ENCODE measurements at regions not wholly inside any gene's neighbourhood (a gene's known extent, or its start where the extent isn't known, plus 50 kb on each side); places are given as distances from the start of the nearest gene placed in this dataset.
"Not testable (repeated sequence)": the region's sequence is repeated elsewhere in the genome, so short reads cannot be mapped to it uniquely, and the experiment has no call there.

DNA sequence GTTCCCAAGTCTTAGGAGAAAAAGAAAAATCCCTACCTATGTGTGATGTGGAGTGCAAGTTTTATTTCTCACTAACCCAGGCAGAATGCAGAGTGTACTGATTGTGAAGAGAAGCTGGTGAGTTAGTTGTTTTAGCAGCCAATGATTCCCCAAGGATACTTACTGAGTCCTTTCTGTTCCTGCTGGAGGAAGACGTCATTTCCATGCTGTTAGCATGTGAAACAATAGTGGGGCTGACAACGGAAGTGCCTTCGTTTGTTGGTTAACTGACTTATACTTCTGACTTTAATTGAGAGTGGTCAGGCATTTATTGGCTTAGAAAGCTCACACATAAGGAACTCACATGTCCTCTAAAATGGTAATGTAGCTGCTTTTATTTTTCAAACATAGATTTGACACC is 180.6 kb downstream of the MC4R start:
- Histone ChIP-seq H3K27me3 (no peaks in the 10 kb centered on the region), H3K4me1 (no peaks in the 10 kb centered on the region), H3K36me3 (no peaks in the 10 kb centered on the region), H3K27ac (no peak overlapping the region), H3K9me3 (no peaks in the 10 kb centered on the region), H3K4me3 (no peak overlapping the region)
- DNase-seq (ENCODE audit: low spot score in 2 of 2) = no peak
- WGBS = 52% methylated on average over 3 of the region's 3 CpGs
- TF ChIP-seq POLR2A (IDR thresholded peaks at IDR 0.05) = no peak
- TF ChIP-seq CTCF (IDR thresholded peaks at IDR 0.05) = no peak
- TF ChIP-seq POLR2AphosphoS5 (IDR thresholded peaks at IDR 0.05) = no peak
- no peak for TF ChIP-seq EP300 (IDR thresholded peaks at IDR 0.05)

GRCh38 chr18:60189856-60190255 is 182.7 kb downstream of the MC4R start:
- H3K27me3 ChIP-seq = no peaks in the 10 kb centered on the region
- H3K4me1 ChIP-seq = no peaks in the 10 kb centered on the region
- H3K36me3 ChIP-seq = no peaks in the 10 kb centered on the region
- WGBS = 57% methylated on average over 2 of the region's 2 CpGs
- DNase-seq (ENCODE audit: low spot score in 2 of 2) = no peak
- H3K4me3 ChIP-seq = no peak overlapping the region
- TF ChIP-seq POLR2A (IDR thresholded peaks at IDR 0.05) (no peak), EP300 (IDR thresholded peaks at IDR 0.05) (no peak), CTCF (IDR thresholded peaks at IDR 0.05) (no peak), POLR2AphosphoS5 (IDR thresholded peaks at IDR 0.05) (no peak)
- H3K27ac ChIP-seq = no peak overlapping the region
- no peaks in the 10 kb centered on the region for H3K9me3 ChIP-seq

DNA sequence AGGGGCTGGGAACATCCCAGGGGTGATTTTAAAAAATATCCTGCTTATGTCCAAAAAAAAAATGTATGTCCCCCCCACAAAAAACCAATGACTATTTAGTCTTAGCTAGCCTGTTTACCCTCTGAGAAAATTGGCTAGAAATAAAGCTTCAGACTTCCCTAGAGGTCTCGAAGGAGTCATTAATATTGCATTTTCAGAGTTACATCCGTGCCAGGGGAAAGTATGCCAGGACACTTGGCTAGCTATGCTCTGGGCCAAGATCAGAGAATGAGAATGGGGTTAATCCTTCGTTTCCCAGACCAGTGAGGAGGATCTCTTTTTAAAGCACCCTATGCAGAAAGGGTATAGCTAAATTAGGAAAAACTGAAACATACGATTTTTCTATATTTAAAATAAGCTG is 183.6 kb downstream of the MC4R start:
- DNase-seq (ENCODE audit: low spot score in 2 of 2) = no peak

DNA sequence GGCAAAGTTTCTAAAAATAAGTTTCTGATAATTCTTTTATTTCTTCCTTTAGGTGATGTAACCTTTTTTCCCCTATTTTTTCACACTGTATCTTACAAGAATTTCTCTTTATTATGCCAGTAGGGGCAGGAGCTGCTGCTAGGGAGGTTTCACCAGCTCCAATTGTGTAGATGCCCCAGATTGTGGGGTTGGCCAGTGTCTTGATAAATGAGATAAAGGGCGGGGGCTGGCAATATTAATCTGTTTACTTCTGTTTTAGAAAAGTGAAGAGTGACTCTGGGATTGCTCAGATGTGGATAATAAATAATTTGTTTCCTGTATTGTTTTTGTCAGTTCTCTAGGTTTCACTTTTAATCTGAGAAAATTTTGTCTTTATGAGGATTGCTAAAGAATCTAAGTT is 190.4 kb downstream of the MC4R start:
- no peaks in the 10 kb centered on the region for H3K36me3 ChIP-seq
- TF ChIP-seq POLR2A (IDR thresholded peaks at IDR 0.05) (no peak), POLR2AphosphoS5 (IDR thresholded peaks at IDR 0.05) (no peak), CTCF (IDR thresholded peaks at IDR 0.05) (no peak), EP300 (IDR thresholded peaks at IDR 0.05) (no peak)
- WGBS = 66% methylated on average over 1 of the region's 1 CpG
- H3K4me3 ChIP-seq = no peak overlapping the region
- H3K9me3 ChIP-seq = no peaks in the 10 kb centered on the region
- no peak for DNase-seq (ENCODE audit: low spot score in 2 of 2)
- no peaks in the 10 kb centered on the region for H3K27me3 ChIP-seq
- H3K4me1 ChIP-seq = no peaks in the 10 kb centered on the region
- no peak overlapping the region for H3K27ac ChIP-seq

More for the DNA sequence above, 183.6 kb downstream of the MC4R start:
- no peak overlapping the region for H3K4me3 ChIP-seq
- WGBS = 21% methylated on average over 4 of the region's 4 CpGs
- no peaks in the 10 kb centered on the region for H3K36me3 ChIP-seq
- no peaks in the 10 kb centered on the region for H3K4me1 ChIP-seq
- TF ChIP-seq CTCF (IDR thresholded peaks at IDR 0.05) (no peak), POLR2A (IDR thresholded peaks at IDR 0.05) (no peak), EP300 (IDR thresholded peaks at IDR 0.05) (no peak), POLR2AphosphoS5 (IDR thresholded peaks at IDR 0.05) (no peak)
- no peaks in the 10 kb centered on the region for H3K27me3 ChIP-seq
- H3K27ac ChIP-seq = no peak overlapping the region
- H3K9me3 ChIP-seq = no peaks in the 10 kb centered on the region

DNA sequence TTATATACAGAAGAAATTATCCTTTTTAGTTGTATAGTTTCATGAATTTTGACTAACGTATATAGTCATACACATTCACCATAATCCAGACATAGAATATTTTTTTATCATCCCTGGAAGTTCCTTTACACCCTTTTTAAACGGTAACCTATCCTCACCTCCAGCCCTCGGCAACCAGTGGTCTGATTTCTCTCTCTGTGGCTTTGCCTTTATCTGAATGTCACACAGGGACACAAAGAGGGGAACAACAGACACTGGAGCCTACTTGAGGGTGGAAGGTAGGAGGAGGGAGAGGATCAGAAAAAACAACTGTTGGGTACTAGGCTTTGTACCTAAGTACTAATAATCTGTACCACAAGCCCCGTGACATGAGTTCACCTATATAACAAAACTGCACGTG is 191.9 kb downstream of the MC4R start:
- Histone ChIP-seq H3K4me3 (no peak overlapping the region), H3K27me3 (no peaks in the 10 kb centered on the region), H3K36me3 (no peaks in the 10 kb centered on the region), H3K27ac (no peak overlapping the region), H3K4me1 (no peaks in the 10 kb centered on the region), H3K9me3 (no peaks in the 10 kb centered on the region)
- no peak for DNase-seq (ENCODE audit: low spot score in 2 of 2)
- 84% methylated on average over 5 of the region's 5 CpGs for WGBS
- TF ChIP-seq CTCF (IDR thresholded peaks at IDR 0.05) = no peak
- TF ChIP-seq POLR2A (IDR thresholded peaks at IDR 0.05) = no peak
- no peak for TF ChIP-seq POLR2AphosphoS5 (IDR thresholded peaks at IDR 0.05)
- no peak for TF ChIP-seq EP300 (IDR thresholded peaks at IDR 0.05)

GRCh38 chr18:60178224-60178623 is 194.4 kb downstream of the MC4R start:
- H3K9me3 ChIP-seq; H3K4me1 ChIP-seq; H3K4me3 ChIP-seq; H3K36me3 ChIP-seq; H3K27me3 ChIP-seq; H3K27ac ChIP-seq; DNase-seq (ENCODE audit: low spot score in 2 of 2): not testable (repeated sequence)
- WGBS = 97% methylated on average over 6 of the region's 6 CpGs

All from suprapubic skin (tissue), 4 donors.